ENCODE measurements at regions not wholly inside any gene's neighbourhood (a gene's known extent, or its start where the extent isn't known, plus 50 kb on each side); places are given as distances from the start of the nearest gene placed in this dataset.
"Not testable (repeated sequence)": the region's sequence is repeated elsewhere in the genome, so short reads cannot be mapped to it uniquely, and the experiment has no call there.

- no peak for DNase-seq (ENCODE audit: low read depth)
These were observed 1007.9 kb upstream of the CITED2 start for GRCh38 chr6:140382355-140382754.

GRCh38 chr6:140380427-140381218 is 1006.2 kb upstream of the CITED2 start:
- DNase-seq (ENCODE audit: low read depth), result no peak

GRCh38 chr6:140379919-140380318 is 1005.5 kb upstream of the CITED2 start:
- DNase-seq (ENCODE audit: low read depth), result no peak

- DNase-seq (ENCODE audit: low read depth), result no peak
These were observed 1001.8 kb upstream of the CITED2 start for GRCh38 chr6:140376209-140376608.

GRCh38 chr6:140373728-140374127 is 999.3 kb upstream of the CITED2 start:
- DNase-seq (ENCODE audit: low read depth), result not testable (repeated sequence)

GRCh38 chr6:140372064-140372463 is 997.6 kb upstream of the CITED2 start:
- no peak for DNase-seq (ENCODE audit: low read depth)

- no peak for DNase-seq (ENCODE audit: low read depth)
These were observed 996.8 kb upstream of the CITED2 start for GRCh38 chr6:140370976-140371870.

GRCh38 chr6:140370441-140370840 is 996.0 kb upstream of the CITED2 start:
- DNase-seq (ENCODE audit: low read depth), result no peak

- DNase-seq (ENCODE audit: low read depth), result no peak
These were observed 992.5 kb upstream of the CITED2 start for GRCh38 chr6:140366991-140367390.

- DNase-seq (ENCODE audit: low read depth), result no peak
These were observed 990.5 kb upstream of the CITED2 start for GRCh38 chr6:140364916-140365315.

GRCh38 chr6:140360651-140361050 is 986.2 kb upstream of the CITED2 start:
- no peak for DNase-seq (ENCODE audit: low read depth)

GRCh38 chr6:140355476-140355875 is 981.0 kb upstream of the CITED2 start:
- DNase-seq (ENCODE audit: low read depth), result no peak

- DNase-seq (ENCODE audit: low read depth), result no peak
These were observed 979.8 kb upstream of the CITED2 start for GRCh38 chr6:140354296-140354695.

- no peak for DNase-seq (ENCODE audit: low read depth)
These were observed 979.1 kb upstream of the CITED2 start for GRCh38 chr6:140353536-140353935.

GRCh38 chr6:140346428-140346827 is 972.0 kb upstream of the CITED2 start:
- no peak for DNase-seq (ENCODE audit: low read depth)

GRCh38 chr6:140345935-140346334 is 971.5 kb upstream of the CITED2 start:
- no peak for DNase-seq (ENCODE audit: low read depth)

- peak; percentile 14 for DNase-seq (ENCODE audit: low read depth)
These were observed 969.9 kb upstream of the CITED2 start for GRCh38 chr6:140344142-140344913.

- no peak for DNase-seq (ENCODE audit: low read depth)
These were observed 968.7 kb upstream of the CITED2 start for GRCh38 chr6:140343128-140343527.

GRCh38 chr6:140341272-140341671 is 966.8 kb upstream of the CITED2 start:
- no peak for DNase-seq (ENCODE audit: low read depth)

GRCh38 chr6:140340795-140341194 is 966.3 kb upstream of the CITED2 start:
- DNase-seq (ENCODE audit: low read depth), result no peak

GRCh38 chr6:140339084-140339483 is 964.6 kb upstream of the CITED2 start:
- DNase-seq (ENCODE audit: low read depth), result not testable (repeated sequence)

- no peak for DNase-seq (ENCODE audit: low read depth)
These were observed 947.4 kb upstream of the CITED2 start for GRCh38 chr6:140321891-140322290.
